HG03558 (cell line): ENCODE measurements at regions not wholly inside any gene's neighbourhood (a gene's known extent, or its start where the extent isn't known, plus 50 kb on each side); places are given as distances from the start of the nearest gene placed in this dataset.
"Not testable (repeated sequence)": the region's sequence is repeated elsewhere in the genome, so short reads cannot be mapped to it uniquely, and the experiment has no call there.

Experiments used
- ATAC-seq: cut with Tn5 transposase; IDR thresholded peaks from one replicate; pipeline ENCODE4 v1.9.1; 2021; ENCODE audit warnings: moderate number of reproducible peaks; ENCODE audit not compliant: unreplicated experiment; ENCODE audit errors: extremely low read depth

DNA sequence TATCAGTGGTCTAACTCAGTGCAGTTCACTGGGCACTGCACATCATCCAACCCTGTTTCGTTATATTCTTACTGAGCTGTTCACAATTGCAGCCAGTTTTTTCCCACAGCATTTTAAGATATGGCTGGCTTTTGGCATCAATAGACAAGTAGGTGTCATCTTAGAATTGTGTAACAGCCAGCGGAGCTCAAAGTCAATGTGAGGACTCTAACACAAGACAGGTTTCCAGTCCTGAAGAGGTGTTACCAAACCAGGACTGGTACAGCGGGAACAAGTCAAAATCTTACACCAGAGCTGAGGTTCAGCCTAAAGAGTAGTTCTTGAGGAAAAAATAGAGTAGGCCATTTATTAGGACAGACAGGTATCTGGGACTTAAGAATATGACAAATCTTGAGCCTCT is 313.3 kb downstream of the SEC16B start:
- no peak for ATAC-seq

DNA sequence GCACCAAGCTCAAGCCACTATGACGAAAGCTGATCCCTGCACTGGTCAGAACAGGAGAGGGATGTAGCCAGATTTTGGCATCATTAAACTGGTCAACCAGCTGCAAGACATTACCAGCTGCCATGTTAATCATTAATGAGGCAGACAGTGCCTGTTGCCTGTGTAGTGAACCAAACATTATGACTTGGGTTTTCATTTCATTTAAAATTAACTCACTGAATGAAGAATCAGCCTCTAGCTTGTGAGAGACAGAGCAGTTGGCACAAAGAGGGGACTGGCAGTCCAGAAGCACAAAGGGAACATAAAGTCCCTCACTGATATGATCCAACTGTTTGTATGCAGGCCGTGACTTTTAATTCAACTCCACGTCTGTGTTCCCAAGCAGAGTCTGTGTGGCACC is 318.9 kb downstream of the SEC16B start:
- no peak for ATAC-seq

DNA sequence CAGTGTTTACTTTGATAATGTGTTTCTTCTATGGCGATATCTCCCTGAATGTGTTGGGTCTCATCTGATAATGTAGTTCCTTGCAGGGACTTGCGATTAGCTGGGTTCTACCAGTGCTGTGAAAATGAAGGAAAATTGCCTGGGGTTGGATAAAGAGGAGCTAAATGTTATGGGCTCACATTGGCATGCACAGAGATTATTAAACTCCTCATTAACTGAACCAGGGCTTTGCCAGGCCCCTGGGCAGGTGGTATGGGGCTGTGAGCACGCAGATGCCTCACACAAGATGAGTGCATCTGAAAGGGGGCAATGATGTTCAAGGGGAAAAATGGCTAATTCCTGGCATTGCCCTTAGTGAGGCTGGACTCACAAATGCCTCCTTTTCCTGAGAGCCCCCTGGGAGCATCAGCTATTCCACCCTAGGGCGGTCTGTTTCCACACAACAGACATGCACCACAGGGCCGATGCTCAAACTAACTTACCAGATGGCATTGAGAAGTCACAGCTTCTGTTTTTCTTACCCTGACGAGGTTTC is 321.1 kb downstream of the SEC16B start:
- ATAC-seq: no peak

DNA sequence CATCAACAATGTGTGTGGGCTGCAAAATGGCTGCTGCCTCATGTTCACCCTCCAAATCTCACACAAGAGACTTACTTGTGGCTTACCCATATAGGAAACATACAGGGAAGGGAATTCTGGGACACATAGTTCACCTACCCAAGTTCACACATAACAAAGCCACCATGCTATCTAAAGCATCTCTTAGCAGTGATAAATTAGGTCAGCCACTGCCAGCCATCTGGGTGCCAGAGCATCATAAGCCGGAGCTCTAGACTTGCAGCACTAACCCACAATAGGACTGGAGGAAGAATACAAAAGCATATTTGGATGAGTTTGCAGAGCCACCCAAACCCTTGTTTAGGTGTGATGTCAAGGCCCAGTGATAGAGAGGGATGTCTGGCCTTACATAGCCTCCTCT is 321.7 kb downstream of the SEC16B start:
- ATAC-seq: no peak

DNA sequence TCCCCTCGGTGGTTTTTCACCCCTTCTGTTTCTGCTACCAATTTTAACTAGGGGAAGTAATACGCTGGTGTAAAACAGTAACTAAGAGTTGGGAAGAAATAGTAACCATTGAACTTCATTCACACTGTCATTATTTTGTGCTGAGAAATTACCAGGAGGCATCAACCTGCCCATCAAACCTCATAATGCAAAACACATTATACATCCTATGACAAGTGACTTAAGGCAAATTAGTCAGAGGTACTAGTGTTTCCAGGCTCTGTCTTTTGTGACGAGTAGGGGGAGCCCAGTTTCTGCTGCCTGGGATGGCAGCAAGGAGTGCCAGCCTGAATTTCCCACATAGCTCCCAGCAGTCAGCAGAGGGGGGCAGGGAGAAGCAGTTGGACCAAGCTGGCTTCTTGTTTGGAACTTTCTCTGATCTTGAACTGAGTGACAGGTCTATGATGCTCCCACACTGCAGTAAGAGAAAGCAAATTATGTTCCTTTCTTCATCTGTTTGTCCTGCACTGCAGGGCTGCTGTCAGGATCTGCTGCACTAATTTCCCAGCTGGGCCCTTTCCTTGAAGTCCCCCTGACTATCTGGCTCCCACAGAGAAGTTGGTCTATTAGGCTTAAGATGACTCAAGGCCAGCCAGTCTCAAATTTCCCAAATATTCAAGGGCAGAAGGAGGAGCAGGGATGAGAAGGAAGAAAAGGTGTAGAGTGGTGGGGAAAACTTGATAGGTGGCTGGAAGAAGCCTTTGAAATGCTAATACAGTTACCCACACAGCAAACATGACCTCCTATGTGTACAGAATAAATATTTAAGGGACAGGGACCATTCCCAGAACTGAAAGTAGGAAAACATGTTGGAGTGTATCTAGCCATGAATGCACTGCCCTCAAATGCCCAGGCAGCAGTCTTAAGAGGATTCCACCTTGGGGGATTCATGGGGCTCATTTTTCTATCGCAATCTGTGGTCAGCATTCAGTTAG is 322.8 kb downstream of the SEC16B start:
- ATAC-seq: no peak

DNA sequence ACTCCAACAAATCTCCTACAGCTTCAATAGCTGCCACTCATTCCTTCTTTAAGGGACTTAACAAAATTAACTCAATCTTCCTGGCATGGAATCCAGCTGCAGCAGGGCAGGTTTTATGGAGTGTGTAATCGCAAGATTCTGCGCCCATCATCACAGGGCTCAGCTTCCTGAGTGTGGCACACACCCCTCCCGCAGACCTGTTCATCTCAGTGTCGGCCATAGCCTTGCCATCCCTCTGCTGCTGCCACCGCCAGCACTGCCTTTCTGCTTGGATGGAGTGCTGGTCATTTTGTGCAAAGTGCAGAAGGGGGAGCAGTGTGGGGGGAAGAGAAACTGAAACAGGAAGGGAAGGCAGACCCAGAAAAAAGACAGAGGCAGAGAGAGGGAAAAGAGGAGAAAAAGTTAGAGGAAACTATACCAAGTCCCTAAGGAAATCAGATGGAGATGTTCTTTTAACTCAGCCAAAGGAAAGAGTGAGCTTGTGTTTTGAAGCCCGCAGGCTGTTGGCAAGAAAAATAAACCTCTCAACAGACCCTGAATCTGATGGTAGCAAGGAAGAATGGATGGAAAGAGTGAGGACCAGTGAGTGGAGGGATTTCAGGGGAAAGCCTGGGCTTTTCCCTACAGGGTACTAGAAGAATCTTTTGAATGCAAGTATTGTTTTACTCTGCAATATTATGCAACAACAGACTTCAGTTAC is 324.2 kb downstream of the SEC16B start:
- no peak for ATAC-seq

DNA sequence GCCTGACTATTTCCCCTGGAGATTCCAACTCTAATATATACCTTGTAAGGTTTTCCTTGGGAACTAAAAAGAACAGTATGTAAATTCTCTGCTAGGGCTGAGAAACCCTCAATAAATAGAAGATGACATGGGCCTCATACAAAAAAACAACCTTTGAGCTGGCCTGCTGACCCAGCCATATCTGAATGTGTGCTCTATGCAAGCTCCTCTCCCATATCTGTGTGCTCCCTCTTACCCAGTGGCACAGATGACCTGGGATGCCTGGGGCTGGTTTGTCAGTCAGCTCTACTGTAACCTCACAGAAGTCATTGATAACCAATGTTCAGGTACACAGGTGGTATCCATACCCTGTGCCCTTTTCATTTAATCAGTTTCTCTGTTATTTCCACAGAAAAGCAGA is 329.2 kb downstream of the SEC16B start:
- no peak for ATAC-seq

DNA sequence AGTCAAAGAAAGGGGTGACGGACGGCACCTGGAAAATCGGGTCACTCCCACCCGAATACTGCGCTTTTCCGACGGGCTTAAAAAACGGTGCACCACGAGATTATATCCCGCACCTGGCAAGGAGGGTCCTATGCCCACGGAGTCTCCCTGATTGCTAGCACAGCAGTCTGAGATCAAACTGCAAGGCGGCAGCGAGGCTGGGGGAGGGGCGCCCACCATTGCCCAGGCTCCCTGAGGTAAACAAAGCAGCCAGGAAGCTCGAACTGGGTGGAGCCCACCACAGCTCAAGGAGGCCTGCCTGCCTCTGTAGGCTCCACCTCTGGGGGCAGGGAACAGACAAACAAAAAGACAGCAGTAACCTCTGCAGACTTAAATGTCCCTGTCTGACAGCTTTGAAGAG is 335.7 kb downstream of the SEC16B start:
- ATAC-seq: not testable (repeated sequence)

DNA sequence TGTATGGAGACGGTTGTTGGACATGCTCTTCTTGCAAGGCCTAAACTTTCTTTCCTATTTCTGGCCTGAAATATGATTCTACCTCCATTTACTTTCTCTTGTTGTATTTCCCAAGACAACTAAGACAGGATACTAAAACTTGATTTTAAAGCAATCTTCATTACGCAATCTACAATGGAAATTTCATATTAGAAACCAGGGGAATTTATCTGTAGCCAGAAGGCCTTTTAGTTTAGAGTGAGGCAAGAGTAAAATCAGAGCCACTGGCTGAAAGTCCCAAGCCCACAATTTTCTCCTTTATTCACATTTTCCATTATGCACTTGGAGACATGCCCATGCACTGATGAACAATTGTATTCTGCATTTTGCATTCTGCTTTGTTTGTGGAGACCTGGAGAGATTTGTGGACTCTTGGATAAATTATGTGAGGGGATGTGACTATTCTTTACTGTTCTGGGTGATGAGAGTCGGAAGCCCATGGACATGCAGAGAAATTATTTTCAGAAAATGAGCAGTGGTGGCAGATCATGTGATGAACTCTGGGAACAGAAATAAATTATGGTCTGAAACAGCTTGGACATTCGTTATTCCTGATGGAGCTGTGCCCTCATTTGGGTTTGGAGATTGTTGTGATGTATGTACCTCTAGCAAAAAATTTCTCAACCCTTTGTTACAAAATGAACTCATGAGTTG is 336.8 kb downstream of the SEC16B start:
- no peak for ATAC-seq

DNA sequence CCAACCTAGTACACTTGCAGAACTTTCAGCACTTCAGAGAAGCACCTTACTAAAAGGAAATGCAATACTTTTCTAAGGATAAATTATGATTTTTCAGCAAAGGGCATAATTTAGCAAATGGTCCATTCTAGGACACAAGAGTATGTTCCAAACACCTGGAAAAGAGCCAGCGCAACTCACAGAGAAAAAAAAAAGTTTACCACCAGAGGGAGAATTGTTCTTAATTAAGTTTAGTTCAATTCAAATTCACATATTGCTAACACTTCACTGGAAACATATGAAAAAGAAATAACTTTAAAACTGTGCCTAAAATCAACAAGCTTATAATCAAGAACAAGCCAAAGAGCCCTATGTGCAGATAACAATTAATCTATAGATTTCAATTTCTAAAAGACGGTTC is 338.1 kb downstream of the SEC16B start:
- ATAC-seq: no peak

DNA sequence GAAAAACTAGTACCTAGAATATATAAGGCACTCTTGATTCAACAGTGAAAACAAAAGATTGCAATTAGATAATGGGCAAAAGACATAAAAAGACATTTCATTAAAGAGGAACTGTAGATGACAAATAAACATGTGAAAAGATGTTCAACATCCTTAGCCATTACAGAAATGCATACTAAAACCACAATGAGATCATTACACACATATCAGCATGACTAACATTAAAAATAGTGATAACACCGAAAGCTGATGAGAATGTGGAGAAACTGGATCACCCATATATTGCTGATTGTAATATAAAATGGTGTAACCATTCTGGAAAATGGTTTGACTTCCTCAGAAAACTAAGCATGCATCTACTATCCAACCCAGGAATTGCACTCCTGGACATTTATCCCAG is 340.3 kb downstream of the SEC16B start:
- ATAC-seq: no peak

DNA sequence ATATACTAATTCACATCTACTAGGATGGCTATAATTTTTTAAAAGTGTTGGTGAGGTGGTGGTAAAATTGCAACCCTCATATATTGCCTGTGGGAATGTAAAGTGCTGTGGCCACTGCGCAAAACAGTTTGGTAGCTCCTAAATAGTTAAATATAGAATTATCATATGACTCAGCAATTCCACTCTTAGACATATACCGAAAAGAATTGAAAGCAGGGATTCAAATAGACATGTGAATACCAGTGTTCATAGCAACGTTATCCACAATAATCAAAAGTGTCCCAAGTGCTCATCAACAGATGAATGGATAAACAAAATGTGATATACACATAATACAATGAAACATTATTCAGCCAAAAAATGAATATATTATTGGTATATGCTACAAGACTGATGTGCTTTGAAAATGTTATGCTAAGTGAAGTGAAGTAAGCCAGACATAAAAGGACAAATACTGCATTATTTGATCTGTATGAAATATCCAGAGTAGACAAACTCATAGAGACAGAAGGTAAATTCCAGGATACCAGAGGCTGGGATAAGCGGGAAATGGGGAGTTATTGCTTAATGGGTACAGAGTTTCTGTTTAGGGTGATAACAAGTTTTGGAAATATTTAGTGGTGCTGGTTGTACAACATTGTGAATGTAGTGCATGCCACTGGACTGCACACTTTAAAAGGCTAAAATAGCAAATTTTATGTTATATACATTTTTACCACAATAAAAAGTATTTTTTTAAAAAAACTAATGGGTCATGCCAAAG is 342.5 kb downstream of the SEC16B start:
- no peak for ATAC-seq

DNA sequence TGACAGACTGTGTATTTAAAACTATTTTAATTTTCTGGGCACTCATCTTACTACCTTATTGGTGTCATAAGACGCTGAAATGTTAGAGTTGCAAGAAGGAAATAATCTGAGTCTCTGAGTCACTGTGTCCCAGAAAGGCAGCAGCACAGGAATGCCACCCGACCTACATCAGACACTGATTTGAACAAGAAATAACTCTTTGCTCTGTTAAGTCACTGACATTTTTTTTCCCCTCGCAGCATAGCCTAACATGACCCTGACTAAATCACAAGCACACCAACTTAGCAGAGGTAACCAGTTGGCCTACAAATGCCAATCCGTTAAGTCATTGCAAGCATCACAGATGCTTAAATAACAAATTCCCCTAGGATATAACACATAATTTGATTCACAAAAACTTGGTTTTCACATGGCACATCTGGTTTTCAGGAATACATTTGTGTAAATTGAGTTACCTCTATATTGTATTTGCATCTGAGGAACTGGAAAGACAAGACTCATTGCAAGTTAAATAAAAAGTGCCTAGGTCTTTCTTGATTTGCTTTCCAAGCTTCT is 349.1 kb downstream of the SEC16B start:
- no peak for ATAC-seq

DNA sequence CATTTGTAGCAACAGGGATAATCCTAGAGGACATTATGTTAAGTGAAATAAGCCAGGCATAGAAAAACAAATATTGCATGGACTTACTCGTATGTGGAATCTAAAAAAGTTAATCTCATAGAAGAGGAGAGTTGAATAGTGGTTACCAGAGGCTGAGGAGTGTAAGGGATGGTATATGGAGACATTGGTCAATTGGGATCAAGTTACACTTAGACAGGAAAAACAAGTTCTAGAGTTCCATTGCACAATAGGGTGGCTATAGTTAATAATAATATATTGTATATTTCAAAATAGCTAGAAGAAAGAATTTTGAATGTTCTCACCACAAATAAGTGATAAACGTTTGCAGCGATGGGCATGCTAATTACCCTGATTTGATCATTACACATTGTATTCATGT is 354.6 kb downstream of the SEC16B start:
- ATAC-seq: no peak

DNA sequence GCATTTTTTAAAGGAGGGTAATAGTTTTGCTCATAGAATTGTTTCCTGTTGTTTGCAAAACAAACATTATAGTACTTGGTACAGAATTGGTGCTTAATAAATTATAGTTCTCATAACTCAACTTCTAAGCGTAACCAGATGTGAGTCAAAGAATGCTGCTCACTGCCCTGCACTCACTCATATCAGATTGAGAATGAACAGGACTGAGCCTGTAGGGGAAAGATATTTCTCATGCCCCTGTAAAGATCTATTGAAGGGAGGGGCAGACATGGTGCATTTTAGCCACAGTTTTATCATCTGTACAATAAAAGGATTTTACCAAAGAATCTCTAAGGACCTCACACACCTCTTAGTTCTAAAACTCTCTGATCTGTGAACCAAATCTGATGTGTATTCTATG is 358.5 kb downstream of the SEC16B start:
- ATAC-seq: no peak

DNA sequence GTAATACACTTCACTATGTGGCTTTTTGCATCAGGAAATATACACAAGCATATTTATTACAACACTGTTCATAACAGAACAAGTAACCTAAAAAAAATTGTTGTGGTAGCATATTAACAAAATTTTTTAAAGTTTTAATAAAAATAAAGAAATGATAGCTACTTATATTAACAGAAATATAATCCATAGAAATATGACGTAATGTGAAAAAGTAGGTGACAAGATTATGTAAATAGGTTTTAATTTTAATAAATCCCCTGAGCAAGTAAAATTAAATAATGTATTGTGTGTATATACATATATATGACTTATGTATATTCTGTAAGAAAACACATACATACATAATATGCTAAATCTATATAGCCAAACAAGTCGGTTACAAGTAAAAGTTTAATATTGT is 359.9 kb downstream of the SEC16B start:
- ATAC-seq: no peak

DNA sequence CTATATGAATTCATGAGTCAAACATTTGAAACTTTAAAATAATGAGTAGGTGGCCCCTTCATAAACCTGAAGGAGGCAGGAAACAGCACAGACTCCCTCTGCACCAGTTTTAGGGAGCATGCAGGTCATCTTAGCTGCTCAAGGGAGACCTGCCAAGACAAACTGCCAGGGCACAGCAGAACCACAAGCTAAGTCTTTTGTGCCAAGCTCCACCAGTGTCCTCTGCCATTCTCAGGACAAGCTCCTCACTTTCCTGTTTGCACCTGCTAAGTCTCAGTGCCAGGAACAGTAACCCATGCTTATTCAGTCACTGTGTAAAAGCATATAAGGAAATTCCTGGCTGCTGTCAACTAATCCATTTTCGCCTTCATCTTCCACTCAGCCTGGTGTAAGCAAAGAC is 368.9 kb downstream of the SEC16B start:
- no peak for ATAC-seq

DNA sequence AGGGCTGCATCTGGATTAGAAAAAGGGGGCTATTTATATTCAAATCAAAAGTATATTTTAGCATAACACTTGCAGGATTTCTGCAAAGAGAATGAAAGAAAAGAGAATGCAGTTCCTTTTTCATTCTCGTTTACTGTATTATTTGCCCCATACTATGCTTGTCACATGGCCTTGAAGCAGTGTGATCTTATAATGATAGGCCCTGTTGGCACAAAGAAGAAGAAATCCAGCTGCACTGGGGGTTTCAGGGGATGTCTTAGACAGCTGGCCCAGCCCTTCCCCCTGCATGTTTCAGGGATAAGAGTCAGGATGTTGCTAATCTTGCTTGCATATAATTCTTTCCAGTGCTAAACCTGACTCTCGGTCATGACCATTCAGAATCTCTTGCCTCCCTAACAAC is 369.5 kb downstream of the SEC16B start:
- ATAC-seq: no peak

DNA sequence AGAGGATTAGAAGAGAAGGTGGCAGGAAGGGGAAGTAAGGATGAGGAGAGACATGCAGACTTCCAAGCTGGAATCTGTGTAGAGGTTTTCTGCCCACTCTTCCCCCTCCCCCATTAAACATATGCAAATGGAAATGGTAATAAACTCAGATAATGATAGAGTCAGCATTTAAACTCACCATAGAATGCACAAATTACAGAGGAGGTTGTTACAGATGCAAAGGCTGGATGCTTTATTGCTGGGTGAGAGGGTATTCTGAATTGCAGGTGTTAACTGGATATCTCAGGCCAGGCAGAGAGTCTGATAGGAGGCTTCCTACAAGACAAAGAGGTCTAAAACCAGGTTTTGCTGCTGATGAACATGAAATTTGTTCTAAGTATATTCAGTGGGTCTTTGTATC is 372.5 kb downstream of the SEC16B start:
- ATAC-seq: no peak

DNA sequence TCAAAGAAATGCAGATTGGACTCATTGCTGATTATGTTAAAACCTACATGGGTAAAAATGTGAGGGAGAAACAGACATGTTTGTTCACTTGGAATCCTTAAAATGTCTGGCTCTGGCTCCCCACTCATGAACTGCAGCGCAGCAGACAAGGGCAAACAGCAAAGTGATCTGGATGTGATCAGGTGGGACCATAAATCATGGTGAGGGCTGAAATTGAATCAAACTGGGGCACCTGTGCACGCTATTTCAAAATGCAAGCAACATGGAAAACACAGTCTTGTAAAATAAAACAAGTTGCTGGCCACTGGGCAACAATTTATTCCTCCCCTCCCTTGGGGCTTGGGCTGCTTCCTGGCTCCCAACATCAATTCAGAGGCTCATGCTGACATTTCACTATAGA is 373.4 kb downstream of the SEC16B start:
- no peak for ATAC-seq
